ENCODE measurements at regions not wholly inside any gene's neighbourhood (a gene's known extent, or its start where the extent isn't known, plus 50 kb on each side); places are given as distances from the start of the nearest gene placed in this dataset.

DNA sequence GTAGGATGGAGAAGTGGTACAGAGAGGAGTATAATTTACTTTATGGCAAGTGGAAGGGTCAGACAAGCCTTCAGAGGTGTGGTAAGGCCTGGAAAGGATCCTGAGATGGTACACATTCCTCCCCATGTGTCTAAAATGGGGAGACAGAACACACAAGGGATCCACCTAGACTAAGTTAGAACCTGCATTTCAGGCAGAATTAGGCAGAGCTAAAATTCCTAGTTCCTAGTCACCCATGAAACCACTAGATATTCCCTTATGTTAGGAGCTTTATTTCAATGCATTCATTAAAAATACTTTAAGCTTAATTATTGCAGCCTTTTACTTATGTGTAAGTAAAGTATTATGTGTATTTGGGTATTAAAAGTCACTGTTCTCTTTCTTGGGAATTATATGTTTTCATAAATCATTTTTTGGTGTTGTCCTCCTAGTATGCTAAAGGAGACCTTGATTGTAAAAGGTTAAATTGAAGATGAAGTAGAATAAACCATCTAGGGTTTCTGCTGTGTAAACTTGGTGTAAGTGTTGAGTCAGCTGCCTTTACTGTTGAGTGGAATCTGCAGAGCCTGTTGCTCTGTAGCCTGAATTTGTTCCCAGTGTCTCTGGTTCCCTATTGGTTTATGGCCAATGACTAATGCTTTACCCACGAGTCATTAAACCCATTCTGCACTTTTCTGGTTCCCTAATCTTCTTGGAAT lies 423.2 kb downstream of the ATP23 start:
- H3K27me3 ChIP-seq (replicated peaks): no peaks in the 10 kb centered on the region
- no peak overlapping the region for H3K4me3 ChIP-seq (ENCODE audit: low read depth, low read length)
- H3K36me3 ChIP-seq (replicated peaks): no peaks in the 10 kb centered on the region
- in situ Hi-C loops (cut with HindIII; ENCODE audit: low pct_ligation_motif_present, low sequenced_read_pairs): no loop called here
- peak; percentile 98 for DNase-seq
- no peak for TF ChIP-seq CTCF (IDR thresholded peaks at IDR 0.05; ENCODE audit: low read depth, low read length, missing control alignments)
- peak overlapping the region; percentile 80 for H3K27ac ChIP-seq

GRCh38 chr12:58365087-58365390 lies 423.7 kb downstream of the ATP23 start:
- Histone ChIP-seq H3K27ac (peak overlapping the region; percentile 74), H3K27me3 (replicated peaks) (no peaks in the 10 kb centered on the region), H3K36me3 (replicated peaks) (no peaks in the 10 kb centered on the region), H3K4me3 (ENCODE audit: low read depth, low read length) (no peak overlapping the region)
- in situ Hi-C loops (cut with HindIII; ENCODE audit: low pct_ligation_motif_present, low sequenced_read_pairs): no loop called here
- TF ChIP-seq CTCF (IDR thresholded peaks at IDR 0.05; ENCODE audit: low read depth, low read length, missing control alignments): no peak
- no peak for DNase-seq

DNA sequence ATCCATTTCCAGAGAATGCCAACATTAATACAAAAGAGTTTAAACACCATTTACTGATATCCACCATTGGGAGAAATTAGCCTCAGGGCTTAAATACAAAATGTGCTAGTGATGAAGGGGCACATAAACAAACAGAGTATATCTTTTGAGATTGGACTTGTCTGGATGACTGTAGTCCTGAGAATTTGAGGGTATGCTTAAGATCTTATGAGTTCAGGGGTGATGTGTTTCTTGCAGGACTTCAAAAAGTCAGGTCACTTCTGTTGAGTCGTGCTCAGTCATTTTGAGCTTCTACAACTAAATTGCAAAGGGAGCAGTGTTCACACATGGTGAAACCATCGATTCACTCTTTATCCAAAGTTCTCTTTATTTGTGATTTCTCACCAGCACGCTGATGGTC lies 425.7 kb downstream of the ATP23 start:
- no peak for TF ChIP-seq CTCF (IDR thresholded peaks at IDR 0.05; ENCODE audit: low read depth, low read length, missing control alignments)
- DNase-seq: no peak
- Histone ChIP-seq H3K4me3 (ENCODE audit: low read depth, low read length) (no peak overlapping the region), H3K27ac (no peak overlapping the region), H3K36me3 (replicated peaks) (no peaks in the 10 kb centered on the region), H3K27me3 (replicated peaks) (no peaks in the 10 kb centered on the region)
- in situ Hi-C loops (cut with HindIII; ENCODE audit: low pct_ligation_motif_present, low sequenced_read_pairs): no loop called here

- no peaks in the 10 kb centered on the region for H3K36me3 ChIP-seq (replicated peaks)
- no peaks in the 10 kb centered on the region for H3K27me3 ChIP-seq (replicated peaks)
- no peak for TF ChIP-seq CTCF (IDR thresholded peaks at IDR 0.05; ENCODE audit: low read depth, low read length, missing control alignments)
- H3K27ac ChIP-seq: no peak overlapping the region
- no peak overlapping the region for H3K4me3 ChIP-seq (ENCODE audit: low read depth, low read length)
- DNase-seq: no peak
- in situ Hi-C loops (cut with HindIII; ENCODE audit: low pct_ligation_motif_present, low sequenced_read_pairs): no loop called here
Observed at GRCh38 chr12:58368001-58368400, 426.6 kb downstream of the ATP23 start.

GRCh38 chr12:58369576-58369975 lies 428.2 kb downstream of the ATP23 start:
- H3K4me3 ChIP-seq (ENCODE audit: low read depth, low read length): no peak overlapping the region
- H3K27ac ChIP-seq: no peak overlapping the region
- in situ Hi-C loops (cut with HindIII; ENCODE audit: low pct_ligation_motif_present, low sequenced_read_pairs): no loop called here
- TF ChIP-seq CTCF (IDR thresholded peaks at IDR 0.05; ENCODE audit: low read depth, low read length, missing control alignments): no peak
- H3K27me3 ChIP-seq (replicated peaks): no peaks in the 10 kb centered on the region
- H3K36me3 ChIP-seq (replicated peaks): no peaks in the 10 kb centered on the region
- no peak for DNase-seq

- no peak for TF ChIP-seq CTCF (IDR thresholded peaks at IDR 0.05; ENCODE audit: low read depth, low read length, missing control alignments)
- Histone ChIP-seq H3K36me3 (replicated peaks) (no peaks in the 10 kb centered on the region), H3K27me3 (replicated peaks) (no peaks in the 10 kb centered on the region), H3K4me3 (ENCODE audit: low read depth, low read length) (no peak overlapping the region), H3K27ac (no peak overlapping the region)
- no peak for DNase-seq
- in situ Hi-C loops (cut with HindIII; ENCODE audit: low pct_ligation_motif_present, low sequenced_read_pairs): no loop called here
Observed at GRCh38 chr12:58372298-58372697, 430.9 kb downstream of the ATP23 start.
